T-helper 17 cell (primary cell): ENCODE measurements at regions not wholly inside any gene's neighbourhood (a gene's known extent, or its start where the extent isn't known, plus 50 kb on each side); places are given as distances from the start of the nearest gene placed in this dataset.

Experiments
- ATAC-seq: fragments of 150-1000 bp; cut with Tn5 transposase; 2 replicates; pipeline ENCODE4 v1.10.0; 2021; ENCODE audit warnings: mild to moderate bottlenecking, moderate library complexity
- DNase-seq, 3 donors: peaks; one replicate each; pipeline versions ENCODE4 v3.0.0 to v3.0.0-alpha.2; 2020 to 2021
- H3K9me3 ChIP-seq: one replicate; pipeline ENCODE4 v1.7.0; 2013; ENCODE audit warnings: low read length, mild to moderate bottlenecking; ENCODE audit not compliant: control insufficient read depth, poor library complexity, severe bottlenecking
- H3K27ac Mint-ChIP-seq: one replicate; pipeline ENCODE4 v1.8.0; 2022; ENCODE audit warnings: mild to moderate bottlenecking, moderate library complexity, mixed read lengths
- H3K27me3 Mint-ChIP-seq: one replicate; pipeline ENCODE4 v1.8.0; 2022; ENCODE audit warnings: mixed read lengths
- H3K36me3 Mint-ChIP-seq: one replicate; pipeline ENCODE4 v1.8.0; 2022; ENCODE audit warnings: low read depth, mixed read lengths
- H3K4me1 Mint-ChIP-seq: one replicate; pipeline ENCODE4 v1.8.0; 2022; ENCODE audit warnings: mild to moderate bottlenecking, mixed read lengths
- H3K4me3 Mint-ChIP-seq: one replicate; pipeline ENCODE4 v1.8.0; 2022; ENCODE audit warnings: mild to moderate bottlenecking, moderate library complexity, mixed read lengths

DNA sequence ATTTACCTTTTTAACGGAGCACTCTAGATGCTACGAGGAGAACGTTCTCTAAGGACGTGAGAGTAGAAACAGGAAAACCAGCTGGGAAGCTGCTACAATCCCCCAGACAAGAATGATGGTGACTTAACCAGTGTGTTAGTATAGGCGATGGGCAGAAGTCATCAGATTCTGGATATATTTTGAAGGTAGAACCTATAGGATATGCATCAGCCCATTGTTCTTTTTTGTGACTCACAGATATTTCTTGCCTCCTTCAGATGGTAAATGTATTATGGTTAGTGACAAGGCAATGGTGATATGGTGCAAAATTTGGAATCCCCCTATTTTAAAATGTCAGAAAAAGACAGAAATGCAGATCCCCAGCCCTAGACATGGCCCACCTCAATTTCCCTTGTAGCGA lies 258.2 kb downstream of the PHLDA1 start:
- no peak overlapping the region for H3K4me3 Mint-ChIP-seq
- peaks cover 2% of the 10 kb centered on the region for H3K4me1 Mint-ChIP-seq
- ATAC-seq (no peak), DNase-seq (no peak)
- H3K36me3 Mint-ChIP-seq = no peaks in the 10 kb centered on the region
- no peak overlapping the region for H3K27ac Mint-ChIP-seq
- peaks cover 4% of the 10 kb centered on the region for H3K27me3 Mint-ChIP-seq
- no peaks in the 10 kb centered on the region for H3K9me3 ChIP-seq

GRCh38 chr12:75771023-75771422 lies 259.6 kb upstream of the KRR1 start:
- Mint-ChIP-seq H3K4me3 (no peak overlapping the region), H3K4me1 (peaks cover 2% of the 10 kb centered on the region), H3K27me3 (peaks cover 2% of the 10 kb centered on the region), H3K27ac (no peak overlapping the region), H3K36me3 (peaks cover under 1% of the 10 kb centered on the region)
- DNase-seq (no peak), ATAC-seq (no peak)
- H3K9me3 ChIP-seq = no peaks in the 10 kb centered on the region

- H3K36me3 Mint-ChIP-seq = peaks cover 3% of the 10 kb centered on the region
- DNase-seq = no peak
- peaks cover 2% of the 10 kb centered on the region for H3K4me1 Mint-ChIP-seq
- H3K27me3 Mint-ChIP-seq = peaks cover 8% of the 10 kb centered on the region
- no peak overlapping the region for H3K4me3 Mint-ChIP-seq
- ATAC-seq = no peak
- H3K27ac Mint-ChIP-seq = no peak overlapping the region
- H3K9me3 ChIP-seq = no peaks in the 10 kb centered on the region
Measured at GRCh38 chr12:75767957-75768356, 256.5 kb upstream of the KRR1 start.

DNA sequence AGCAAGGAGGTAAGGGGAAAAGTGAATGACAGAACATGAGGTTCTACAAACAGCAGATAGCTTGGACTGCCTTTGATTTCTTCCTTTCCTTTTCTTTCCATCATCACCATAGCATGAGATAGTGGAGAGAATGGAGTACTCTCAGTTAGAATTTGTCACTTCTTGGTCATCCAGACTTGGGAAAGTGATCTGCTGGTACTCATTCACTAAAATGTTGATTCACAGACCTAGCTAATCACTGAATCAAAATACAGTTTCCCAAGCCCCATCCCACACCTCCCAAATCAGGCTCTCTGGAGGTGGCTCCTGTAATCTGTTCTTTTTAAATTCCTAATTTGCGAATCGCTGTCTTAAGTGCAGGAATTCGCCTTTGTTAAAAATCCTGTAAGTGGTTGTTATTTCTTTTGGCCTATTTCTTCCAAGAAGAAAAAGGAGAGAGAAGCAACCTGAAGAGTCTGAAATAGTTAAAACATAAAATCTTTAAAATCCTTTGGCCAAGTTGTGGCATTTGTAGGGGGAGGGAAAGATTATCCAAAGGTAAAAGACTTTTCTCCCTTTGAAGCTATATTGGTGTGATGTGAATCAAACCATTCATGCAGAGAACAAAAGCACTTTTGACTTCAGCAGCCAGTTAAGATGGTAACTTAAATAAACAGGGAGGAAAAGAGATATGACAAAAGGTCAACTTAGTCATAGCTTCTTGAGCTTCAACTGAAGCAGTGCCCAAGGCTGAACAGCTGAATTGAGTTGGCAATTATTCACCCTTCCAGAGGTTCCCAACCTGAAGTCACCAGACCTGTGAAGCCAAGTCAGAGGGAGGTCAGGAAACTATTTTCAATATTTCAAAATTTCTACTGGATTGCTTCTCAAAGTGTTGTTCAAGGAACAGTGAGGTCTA lies 255.1 kb upstream of the KRR1 start:
- no peak for DNase-seq
- H3K27me3 Mint-ChIP-seq = peaks cover 8% of the 10 kb centered on the region
- no peak overlapping the region for H3K27ac Mint-ChIP-seq
- H3K4me1 Mint-ChIP-seq = no peaks in the 10 kb centered on the region
- no peak overlapping the region for H3K4me3 Mint-ChIP-seq
- H3K9me3 ChIP-seq = no peaks in the 10 kb centered on the region
- ATAC-seq = no peak
- peaks cover 3% of the 10 kb centered on the region for H3K36me3 Mint-ChIP-seq

GRCh38 chr12:75765170-75766059 lies 254.0 kb upstream of the KRR1 start:
- H3K9me3 ChIP-seq = no peaks in the 10 kb centered on the region
- Mint-ChIP-seq H3K4me1 (no peaks in the 10 kb centered on the region), H3K4me3 (no peak overlapping the region), H3K36me3 (peaks cover 3% of the 10 kb centered on the region), H3K27ac (no peak overlapping the region), H3K27me3 (peaks cover 8% of the 10 kb centered on the region)
- DNase-seq = no peak
- ATAC-seq = no peak

DNA sequence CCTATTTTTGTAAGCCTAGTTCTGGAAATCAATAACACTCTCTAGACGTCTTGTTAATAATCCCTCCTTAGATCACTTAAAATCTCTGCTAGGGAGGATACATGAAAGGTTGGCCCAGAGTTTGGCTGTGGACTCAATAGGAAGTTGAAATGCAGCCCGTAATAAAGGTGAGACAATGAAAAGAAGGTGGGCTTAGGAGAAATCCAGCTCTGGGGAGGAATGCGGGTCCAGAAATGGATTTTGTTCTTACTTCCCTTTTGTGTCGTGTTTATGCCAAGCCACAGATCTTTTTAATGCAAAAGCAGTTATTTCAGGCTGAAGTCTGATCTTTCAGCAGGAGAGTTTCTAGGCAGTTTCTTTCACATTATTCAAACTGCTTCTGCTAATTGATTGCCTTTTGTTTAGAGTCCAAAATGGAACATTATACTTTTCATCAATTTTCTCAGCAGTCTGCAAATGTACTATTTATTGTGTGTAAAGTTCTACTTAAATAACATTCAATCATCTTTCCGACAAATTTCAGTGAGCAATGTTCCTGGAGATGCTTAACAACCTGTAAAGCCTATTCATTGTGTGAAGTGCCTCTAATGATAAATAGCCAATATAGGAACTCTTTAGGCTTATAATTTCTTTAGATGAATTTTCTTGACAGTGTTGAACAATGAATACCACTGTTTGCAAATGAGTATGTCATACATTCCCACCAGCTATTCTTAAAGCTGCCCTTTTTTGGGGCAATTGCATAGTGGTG lies 252.9 kb upstream of the KRR1 start:
- no peaks in the 10 kb centered on the region for H3K9me3 ChIP-seq
- Mint-ChIP-seq H3K36me3 (peaks cover 3% of the 10 kb centered on the region), H3K27ac (no peak overlapping the region), H3K4me1 (no peaks in the 10 kb centered on the region), H3K27me3 (peaks cover 8% of the 10 kb centered on the region), H3K4me3 (no peak overlapping the region)
- ATAC-seq (no peak), DNase-seq (no peak)

DNA sequence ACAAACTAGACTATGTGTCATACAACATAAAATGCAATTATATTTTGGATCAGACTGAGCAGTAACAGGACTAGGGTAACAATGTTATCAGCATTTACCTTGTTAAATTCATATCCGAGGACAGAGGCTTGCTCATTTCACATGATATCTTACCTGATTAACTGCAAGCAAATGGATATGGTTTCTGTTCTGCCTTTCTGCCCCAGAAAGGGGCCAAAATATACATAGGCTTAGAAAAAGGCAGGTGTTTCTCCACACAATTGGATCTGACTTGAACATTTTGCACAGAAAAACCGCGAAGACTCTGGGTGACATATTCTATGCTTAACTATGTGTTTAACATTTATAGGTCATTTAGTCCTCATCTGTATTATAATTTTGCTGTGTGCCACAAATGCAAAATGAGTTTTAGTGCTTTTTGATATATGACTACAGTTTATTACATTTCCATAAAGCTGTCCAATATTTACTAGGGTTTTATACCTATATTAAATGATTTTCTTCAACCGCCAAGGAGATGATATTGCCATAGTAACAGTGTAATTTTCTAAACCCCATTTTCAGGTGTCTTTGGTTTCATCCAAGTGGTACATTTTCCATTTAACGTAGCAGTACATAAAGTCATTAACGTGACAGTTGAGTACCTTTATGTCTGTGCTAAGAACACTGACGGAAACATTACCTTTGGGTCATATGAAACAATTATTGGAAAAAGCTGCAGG lies 249.3 kb upstream of the KRR1 start:
- Mint-ChIP-seq H3K27me3 (peaks cover 3% of the 10 kb centered on the region), H3K4me3 (no peak overlapping the region), H3K36me3 (no peaks in the 10 kb centered on the region), H3K4me1 (no peaks in the 10 kb centered on the region), H3K27ac (no peak overlapping the region)
- ATAC-seq = no peak
- DNase-seq = no peak
- H3K9me3 ChIP-seq = no peaks in the 10 kb centered on the region

DNA sequence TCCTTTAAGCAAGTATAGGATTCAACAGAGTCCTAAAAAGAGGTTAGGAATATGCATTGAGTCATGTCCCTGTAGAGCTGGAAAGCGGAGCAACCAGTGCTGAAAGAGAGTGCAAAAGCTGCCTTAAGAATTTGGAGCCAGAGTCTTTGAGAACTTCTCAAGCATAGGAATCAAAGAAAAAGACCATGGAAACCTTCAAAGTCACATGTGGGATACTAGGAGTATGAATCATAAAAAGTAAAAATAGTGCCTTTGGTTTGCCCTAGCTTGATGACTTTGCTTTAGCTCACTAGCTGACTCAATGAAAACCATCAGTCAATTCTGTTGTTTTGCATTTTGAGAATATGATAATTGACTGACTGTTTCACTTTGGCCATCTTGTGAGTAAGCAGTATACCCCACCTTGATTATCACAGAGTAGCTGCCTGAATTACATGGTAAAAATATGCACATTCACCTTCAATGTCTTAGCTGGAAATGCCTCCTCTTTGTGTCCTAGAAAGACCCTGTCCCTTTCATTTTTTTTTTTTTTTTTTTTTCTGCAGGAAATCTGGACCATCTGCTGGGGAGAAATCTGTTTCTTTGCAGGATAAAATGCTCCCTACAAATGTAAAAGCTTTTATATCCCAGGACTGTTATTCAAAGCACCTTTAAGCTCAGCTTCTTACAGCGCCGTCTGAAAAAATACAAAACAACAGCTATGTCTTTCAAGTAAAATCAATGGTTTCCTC lies 248.6 kb upstream of the KRR1 start:
- H3K27me3 Mint-ChIP-seq = no peaks in the 10 kb centered on the region
- ATAC-seq (no peak), DNase-seq (no peak)
- H3K36me3 Mint-ChIP-seq = no peaks in the 10 kb centered on the region
- no peak overlapping the region for H3K4me3 Mint-ChIP-seq
- peaks cover 3% of the 10 kb centered on the region for H3K4me1 Mint-ChIP-seq
- peak overlapping the region; percentile 24 for H3K27ac Mint-ChIP-seq
- H3K9me3 ChIP-seq = no peaks in the 10 kb centered on the region

- Mint-ChIP-seq H3K4me1 (peaks cover 6% of the 10 kb centered on the region), H3K4me3 (no peak overlapping the region), H3K27ac (peak overlapping the region; percentile 24), H3K27me3 (no peaks in the 10 kb centered on the region), H3K36me3 (no peaks in the 10 kb centered on the region)
- no peaks in the 10 kb centered on the region for H3K9me3 ChIP-seq
- no peak for DNase-seq
- no peak for ATAC-seq
Measured at GRCh38 chr12:75759196-75759595, 247.8 kb upstream of the KRR1 start.

DNA sequence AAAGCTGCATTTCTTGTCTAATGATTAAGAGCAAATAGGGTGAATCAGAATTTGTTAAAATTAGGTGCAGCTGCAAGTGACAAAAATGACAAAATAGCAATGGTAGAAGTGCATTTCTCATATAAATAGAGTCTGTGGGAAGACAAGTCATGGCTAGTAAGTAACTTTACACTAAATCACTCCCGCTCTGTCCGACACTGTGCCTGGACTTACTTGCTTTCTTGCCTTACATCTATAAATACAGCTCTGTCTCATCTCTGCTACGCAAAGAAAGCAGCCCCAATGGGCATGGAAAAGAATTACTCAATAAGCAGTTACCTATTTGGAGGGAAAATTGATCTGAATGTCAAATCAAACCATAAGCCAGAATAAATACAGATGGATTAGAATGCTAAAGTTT lies 245.4 kb upstream of the KRR1 start:
- no peak for ATAC-seq
- no peak for DNase-seq
- Mint-ChIP-seq H3K27me3 (no peaks in the 10 kb centered on the region), H3K4me1 (peaks cover 6% of the 10 kb centered on the region), H3K36me3 (no peaks in the 10 kb centered on the region), H3K4me3 (no peak overlapping the region), H3K27ac (no peak overlapping the region)
- H3K9me3 ChIP-seq = no peaks in the 10 kb centered on the region

- Mint-ChIP-seq H3K4me1 (peaks cover 6% of the 10 kb centered on the region), H3K27ac (no peak overlapping the region), H3K4me3 (no peak overlapping the region), H3K36me3 (no peaks in the 10 kb centered on the region), H3K27me3 (no peaks in the 10 kb centered on the region)
- ATAC-seq = no peak
- no peak for DNase-seq
- no peaks in the 10 kb centered on the region for H3K9me3 ChIP-seq
Measured at GRCh38 chr12:75756111-75756510, 244.7 kb upstream of the KRR1 start.

DNA sequence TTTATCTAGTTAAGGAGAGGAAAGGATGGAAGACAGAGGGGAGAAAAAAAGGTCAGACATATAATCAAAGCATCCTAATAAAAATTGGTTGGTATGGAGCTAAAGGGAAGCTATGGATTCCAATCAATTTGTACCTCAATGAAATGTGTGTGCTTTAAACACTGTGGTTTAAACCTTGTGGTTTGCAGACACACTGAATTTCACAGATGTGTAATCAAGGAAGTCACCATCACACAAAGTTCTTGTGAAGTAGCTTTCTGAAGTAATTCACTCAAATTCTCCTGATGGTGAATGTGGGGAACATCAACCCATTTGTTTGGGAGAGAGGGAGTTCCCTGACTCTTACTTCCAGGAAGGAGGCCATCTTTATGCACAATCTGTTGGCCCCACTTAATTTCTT lies 243.3 kb upstream of the KRR1 start:
- DNase-seq (no peak), ATAC-seq (no peak)
- no peak overlapping the region for H3K27ac Mint-ChIP-seq
- H3K4me1 Mint-ChIP-seq = peaks cover 6% of the 10 kb centered on the region
- H3K4me3 Mint-ChIP-seq = no peak overlapping the region
- no peaks in the 10 kb centered on the region for H3K27me3 Mint-ChIP-seq
- no peaks in the 10 kb centered on the region for H3K9me3 ChIP-seq
- no peaks in the 10 kb centered on the region for H3K36me3 Mint-ChIP-seq
